IPS DF 4.7 (cell line): ENCODE measurements at regions not wholly inside any gene's neighbourhood (a gene's known extent, or its start where the extent isn't known, plus 50 kb on each side); places are given as distances from the start of the nearest gene placed in this dataset.
"Not testable (repeated sequence)": the region's sequence is repeated elsewhere in the genome, so short reads cannot be mapped to it uniquely, and the experiment has no call there.

Experiments
- DNase-seq: peaks from one replicate; pipeline ENCODE4 v3.0.0-alpha.2; 2013; ENCODE audit warnings: low spot score; ENCODE audit errors: extremely low read depth

GRCh38 chr4:85154591-85154990 is 188.1 kb upstream of the WDFY3 start:
- no peak for DNase-seq

DNA sequence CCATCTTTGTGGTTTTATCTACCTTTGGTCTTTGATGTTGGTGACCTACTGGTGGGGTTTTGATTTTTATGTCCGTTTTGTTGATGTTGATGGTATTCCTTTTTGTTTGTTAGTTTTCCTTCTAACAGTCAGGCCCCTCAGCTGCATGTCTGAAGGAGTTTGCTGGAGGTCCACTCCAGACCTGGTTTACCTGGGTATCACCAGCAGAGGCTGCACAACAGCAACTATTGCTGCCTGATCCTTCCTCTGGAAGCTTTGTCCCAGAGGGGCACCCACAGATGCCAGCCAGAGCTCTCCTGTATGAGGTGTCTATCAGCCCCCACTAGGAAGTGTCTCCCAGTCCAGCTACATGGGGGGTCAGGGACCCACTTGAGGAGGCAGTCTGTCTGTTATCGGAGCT is 199.3 kb upstream of the WDFY3 start:
- no peak for DNase-seq

DNA sequence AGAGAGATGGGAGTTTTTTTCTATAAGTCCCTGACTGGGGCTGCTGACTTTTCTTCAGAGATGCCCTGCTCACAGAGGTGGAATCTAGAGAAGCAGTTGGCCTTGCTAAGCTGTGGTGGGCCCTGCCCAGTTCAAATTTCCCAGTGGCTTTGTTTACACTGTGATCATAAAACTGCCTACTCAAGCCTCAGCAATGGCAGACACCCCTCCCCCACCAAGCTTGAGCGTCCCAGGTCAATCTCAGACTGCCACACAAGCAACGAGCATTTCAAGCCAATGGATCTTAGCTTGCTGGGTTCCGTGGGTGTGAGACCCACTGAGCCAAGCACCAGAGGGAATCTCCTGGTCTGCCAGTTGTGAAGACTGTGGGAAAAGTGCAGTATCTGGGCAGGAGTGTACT is 199.8 kb upstream of the WDFY3 start:
- DNase-seq = no peak

GRCh38 chr4:85168234-85168834 is 201.8 kb upstream of the WDFY3 start:
- DNase-seq = no peak

- DNase-seq = no peak
These were observed 203.8 kb upstream of the WDFY3 start for GRCh38 chr4:85170241-85170640.

DNA sequence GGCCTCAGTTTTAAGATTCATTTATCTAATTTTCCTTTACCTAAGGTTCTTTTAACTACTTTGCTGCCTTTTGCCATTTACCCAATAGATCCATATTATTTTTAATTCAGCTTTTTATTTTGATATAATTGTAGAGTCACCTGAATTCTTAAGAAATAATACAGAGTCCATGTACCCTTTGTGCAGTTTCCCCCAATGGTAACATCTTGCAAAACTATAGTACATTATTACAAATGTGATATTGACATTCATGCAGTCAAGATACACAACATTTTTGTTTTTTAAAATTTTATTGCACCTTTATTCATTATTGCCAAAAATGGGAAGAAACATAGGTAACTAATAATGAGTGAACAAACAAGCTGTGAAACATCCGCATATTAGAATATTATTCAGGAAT is 208.7 kb upstream of the WDFY3 start:
- DNase-seq = no peak

- no peak for DNase-seq
These were observed 210.6 kb upstream of the WDFY3 start for GRCh38 chr4:85177092-85177491.

DNA sequence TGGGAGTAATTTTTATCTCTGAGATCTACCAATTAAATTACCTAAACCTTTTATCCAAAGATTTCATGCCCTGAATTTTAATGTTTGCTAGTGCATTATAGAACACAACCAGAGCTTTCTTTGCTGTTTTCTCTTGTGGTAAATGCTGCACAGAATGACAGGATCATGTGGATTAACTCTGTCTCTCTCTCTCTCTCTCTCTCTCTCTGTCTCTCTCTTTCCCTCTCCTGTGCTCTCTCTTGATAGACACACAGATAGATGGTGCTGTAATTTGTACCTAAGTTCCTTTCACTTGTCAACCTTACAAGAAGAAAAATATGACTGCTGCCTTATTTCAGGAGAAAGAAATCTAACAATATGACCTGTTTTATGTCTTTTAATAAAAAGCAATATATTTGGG is 211.2 kb upstream of the WDFY3 start:
- DNase-seq = no peak

DNA sequence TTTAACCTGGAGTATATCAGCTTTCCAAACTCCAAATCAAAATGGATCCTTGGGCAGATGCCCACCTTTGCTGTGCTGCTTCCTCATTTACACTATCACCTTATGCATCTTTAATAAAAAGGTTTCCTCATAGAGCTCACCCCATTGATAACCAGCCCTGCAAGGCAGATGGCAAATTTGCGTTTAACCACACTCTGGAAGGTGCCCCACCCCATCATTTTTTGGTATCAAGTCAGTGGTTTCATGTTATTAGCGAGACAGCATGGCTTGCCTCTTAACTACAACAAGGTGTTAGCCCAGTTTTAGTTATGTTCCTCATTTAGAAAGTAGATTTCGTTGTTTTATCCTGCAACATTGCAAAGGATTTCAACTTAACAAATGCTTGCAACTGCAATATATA is 214.0 kb upstream of the WDFY3 start:
- DNase-seq = no peak

GRCh38 chr4:85187106-85187505 is 220.6 kb upstream of the WDFY3 start:
- DNase-seq = no peak

DNA sequence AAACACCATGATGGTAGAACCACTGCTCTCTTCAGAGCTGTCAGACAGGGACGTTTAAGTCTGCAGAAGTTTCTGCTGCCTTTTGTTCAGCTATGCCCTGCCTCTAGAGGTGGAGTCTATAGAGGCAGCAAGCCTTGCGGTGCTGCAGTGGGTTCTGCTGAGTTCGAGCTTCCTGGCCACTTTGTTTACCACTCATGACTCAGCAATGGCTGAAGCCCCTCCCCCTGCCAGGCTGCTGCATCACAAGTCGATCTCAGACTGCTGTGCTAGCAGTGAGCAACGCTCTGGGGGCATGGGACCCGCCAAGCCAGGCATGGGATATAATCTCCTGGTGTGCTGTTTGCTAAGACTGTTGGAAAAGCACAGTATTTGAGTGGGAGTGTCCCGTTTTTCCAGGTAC is 229.5 kb upstream of the WDFY3 start:
- not testable (repeated sequence) for DNase-seq

DNA sequence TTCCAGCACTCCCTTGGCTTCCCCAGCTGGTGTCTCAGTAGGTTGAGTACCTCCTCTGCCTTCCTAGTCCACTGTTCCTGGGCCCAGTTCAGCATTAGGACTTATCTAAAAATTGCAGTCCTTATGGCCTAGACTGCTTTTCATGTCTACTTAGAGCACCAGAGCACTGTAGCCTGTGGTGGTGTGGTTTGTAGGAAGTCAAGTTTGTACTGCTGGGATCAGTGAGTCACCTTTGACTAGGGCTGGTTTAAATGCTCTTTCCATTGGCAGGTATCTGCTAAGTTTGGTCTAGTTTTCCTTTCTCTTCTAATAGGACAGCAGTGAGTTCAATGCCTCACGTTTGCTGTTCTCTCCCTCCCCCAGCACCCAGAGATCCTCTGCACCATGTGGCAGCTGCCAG is 233.6 kb upstream of the WDFY3 start:
- no peak for DNase-seq

- no peak for DNase-seq
These were observed 242.7 kb upstream of the WDFY3 start for GRCh38 chr4:85209161-85209560.

- no peak for DNase-seq
These were observed 243.9 kb upstream of the WDFY3 start for GRCh38 chr4:85210353-85210752.

DNA sequence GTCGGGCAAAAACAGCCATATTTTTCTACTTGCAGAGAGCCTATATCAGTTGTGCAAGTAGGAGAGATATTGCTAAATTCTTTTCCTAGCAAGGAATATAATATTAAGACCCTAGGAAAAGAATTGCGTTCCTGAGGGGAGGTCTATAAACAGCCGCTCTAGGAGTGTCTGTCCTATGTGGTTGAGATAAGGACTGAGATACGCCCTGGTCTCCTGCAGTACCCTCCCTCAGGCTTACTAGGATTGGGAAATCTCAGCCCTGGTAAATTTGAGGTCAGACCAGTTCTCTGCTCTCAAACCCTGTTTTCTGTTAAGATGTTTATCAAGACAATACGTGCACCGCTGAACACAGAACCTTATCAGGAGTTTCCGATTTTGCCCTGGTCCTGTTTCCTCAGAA is 250.1 kb upstream of the WDFY3 start:
- DNase-seq = not testable (repeated sequence)

DNA sequence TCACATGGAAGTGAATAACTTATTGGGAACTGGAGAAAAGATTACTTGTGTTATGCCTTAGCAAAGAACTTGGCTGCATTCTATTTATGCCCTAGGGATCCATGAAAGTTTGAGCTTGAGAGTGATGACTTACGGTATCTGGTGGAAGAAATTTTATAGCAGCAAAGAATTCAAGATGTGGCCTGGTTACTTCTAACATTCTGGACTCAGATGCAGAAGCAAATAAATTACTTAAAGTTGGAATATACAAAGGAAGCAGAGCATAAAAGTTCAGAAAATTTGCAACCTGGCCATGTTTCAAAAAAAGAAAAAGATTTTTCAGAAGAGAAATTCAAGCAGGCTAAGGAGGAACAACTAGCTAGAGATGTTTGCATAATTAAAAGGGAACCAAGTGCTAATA is 252.3 kb upstream of the WDFY3 start:
- DNase-seq = no peak

GRCh38 chr4:85221606-85222005 is 253.3 kb upstream of the ARHGAP24 start:
- no peak for DNase-seq

- DNase-seq = no peak
These were observed 252.4 kb upstream of the ARHGAP24 start for GRCh38 chr4:85222561-85222960.

DNA sequence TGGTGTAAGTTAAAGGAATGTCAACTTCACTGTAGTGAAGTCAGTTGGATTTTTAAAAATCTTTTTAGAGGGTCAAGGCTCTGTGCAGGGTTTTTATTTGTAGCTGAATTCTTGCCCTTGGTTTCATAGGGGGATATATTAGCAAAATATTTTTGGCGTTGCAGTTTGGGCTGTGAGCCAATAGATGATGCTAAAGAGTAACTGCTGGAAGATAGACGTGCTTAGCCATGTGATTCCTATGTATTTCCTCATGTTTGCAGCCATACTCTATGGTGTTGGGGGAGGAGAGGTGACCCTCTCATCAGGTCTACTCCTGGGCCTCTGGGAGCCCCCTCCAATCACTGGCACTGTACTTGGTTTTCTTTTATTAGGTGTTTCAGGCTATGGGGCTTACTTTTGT is 246.7 kb upstream of the ARHGAP24 start:
- DNase-seq = no peak

- no peak for DNase-seq
These were observed 241.4 kb upstream of the ARHGAP24 start for GRCh38 chr4:85233516-85233915.

DNA sequence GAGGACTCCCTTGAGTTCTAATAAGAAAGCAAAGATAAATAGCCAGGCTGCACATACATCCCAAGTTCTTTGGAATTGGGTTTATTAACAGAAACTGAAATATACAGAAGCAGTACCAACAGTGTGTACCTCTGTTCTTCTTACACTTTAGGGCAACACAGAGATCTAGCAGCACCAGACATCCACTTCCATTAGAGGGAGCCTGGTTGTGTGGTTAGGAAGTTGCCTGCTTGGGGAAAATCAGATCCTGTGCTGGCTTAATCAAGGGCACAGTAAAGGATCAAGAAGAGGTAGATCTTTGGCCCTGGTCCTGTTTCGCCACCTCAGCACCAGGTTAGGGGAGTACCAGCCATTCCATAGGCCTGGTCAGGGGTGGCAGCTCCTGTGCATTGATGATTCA is 231.1 kb upstream of the ARHGAP24 start:
- DNase-seq = no peak

DNA sequence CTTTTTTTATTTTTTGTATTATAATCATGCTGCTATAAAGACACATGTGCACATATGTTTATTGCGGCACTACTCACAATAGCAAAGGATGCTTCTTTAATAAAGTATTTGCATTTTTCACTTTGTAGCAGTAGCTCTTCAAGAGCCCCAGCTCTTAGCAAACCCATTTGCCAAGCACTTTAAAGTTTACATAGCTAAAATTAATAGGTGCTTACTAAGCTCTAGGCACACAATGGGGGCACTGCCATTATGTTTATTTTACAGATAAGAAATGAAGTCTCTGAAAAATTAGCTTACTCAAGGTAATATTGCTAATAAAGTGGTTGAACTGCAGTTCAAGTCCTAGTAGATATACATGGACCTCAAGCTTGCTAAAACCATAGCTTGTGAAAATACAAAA is 230.3 kb upstream of the ARHGAP24 start:
- DNase-seq = no peak

GRCh38 chr4:85246055-85246454 is 228.9 kb upstream of the ARHGAP24 start:
- no peak for DNase-seq

- no peak for DNase-seq
These were observed 224.1 kb upstream of the ARHGAP24 start for GRCh38 chr4:85250852-85251251.
